Neuronal stem cell (in vitro differentiated cells): ENCODE measurements at regions not wholly inside any gene's neighbourhood (a gene's known extent, or its start where the extent isn't known, plus 50 kb on each side); places are given as distances from the start of the nearest gene placed in this dataset. TPM values are rescaled to one million over a fixed set of nuclear protein-coding genes. Genes with fewer than 3 reads are reported as not detected.

Experiments used
- small RNA-seq: library from polyadenylated mRNA; stranded (forward); fragments of <200 nt; extraction: miRNeasy Mini kit (QIAGEN cat#:217004); gene quantifications from one replicate; pipeline ENCODE3, GENCODE V24; 2013; ENCODE audit not compliant: insufficient read depth

Small RNAs in the stretch of these regions (small RNA-seq; reads per million reads assigned to genes)
- gene LINC00328-2P (not detected), gene RNA5SP24 (not detected), gene RNU6-55P (not detected), gene RNU6-76P (not detected)
